ENCODE measurements at regions not wholly inside any gene's neighbourhood (a gene's known extent, or its start where the extent isn't known, plus 50 kb on each side); places are given as distances from the start of the nearest gene placed in this dataset.

DNA sequence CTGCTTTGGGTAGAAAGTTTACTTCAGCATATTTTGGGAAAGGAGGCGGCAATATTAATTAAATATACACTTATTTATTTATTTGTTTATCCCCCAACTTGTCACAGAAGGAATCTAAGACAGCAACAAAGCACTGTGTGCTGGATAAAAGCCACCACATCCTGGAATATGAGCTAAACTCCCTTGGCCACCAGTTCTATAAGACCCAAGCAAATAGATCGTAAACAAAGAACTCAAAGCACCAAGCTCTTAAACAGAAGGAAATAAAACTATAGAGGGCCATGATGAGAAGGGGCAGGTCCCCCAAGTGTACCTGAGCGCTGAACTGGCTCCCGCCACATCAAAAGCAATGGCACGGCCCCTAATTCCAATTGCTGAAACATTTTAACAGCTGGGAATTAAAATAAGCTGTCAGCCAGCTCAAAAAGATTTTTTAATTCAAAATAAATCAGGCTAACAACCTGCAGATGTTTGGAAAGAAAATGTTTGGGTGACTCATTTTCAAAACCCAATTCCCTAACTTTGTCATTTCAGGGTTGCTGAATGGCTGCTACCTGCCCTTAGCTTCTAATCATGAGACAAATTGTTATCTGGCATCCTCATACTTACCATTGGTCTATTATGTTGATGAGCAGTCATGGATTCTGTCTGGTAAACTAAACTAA lies 127.1 kb downstream of the SLC30A10 start:
- no peak for DNase-seq

DNA sequence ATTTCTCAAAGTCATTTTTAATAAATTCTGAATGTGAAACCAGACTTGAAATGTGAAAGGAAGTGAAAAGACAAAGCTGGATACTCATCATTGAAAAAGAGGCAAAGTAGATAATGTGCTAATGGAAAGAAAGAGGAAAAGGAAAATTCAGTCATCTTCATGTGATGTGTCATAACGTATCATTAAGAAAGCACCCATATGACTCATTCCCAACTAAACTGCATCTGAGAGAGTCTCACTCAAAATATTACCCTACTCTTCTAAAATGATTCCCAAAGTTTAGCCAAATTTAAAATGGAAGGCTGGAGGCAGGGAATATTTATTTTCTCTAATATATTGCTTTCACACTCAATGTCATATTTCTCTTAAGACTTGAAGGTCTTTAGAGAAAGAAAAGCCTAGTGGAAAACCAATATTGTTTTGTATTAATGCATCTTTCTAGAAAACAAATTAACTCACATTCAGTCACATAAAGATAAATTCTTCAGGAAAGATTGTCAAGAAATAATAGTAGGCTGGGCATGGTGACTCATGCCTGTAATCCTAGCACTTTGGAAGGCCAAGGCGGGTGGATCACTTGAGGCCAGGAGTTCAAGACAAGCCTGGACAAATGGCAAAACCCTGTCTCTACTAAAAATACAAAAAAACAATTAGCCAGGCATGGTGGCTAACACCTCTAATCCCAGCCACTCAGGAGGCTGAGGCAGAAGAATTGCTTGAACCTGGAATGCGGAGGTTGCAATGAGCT lies 129.9 kb downstream of the SLC30A10 start:
- DNase-seq: no peak

- DNase-seq: no peak
Observed at GRCh38 chr1:219797683-219798082, 130.7 kb downstream of the SLC30A10 start.

GRCh38 chr1:219797009-219797408 lies 131.3 kb downstream of the SLC30A10 start:
- no peak for DNase-seq

DNA sequence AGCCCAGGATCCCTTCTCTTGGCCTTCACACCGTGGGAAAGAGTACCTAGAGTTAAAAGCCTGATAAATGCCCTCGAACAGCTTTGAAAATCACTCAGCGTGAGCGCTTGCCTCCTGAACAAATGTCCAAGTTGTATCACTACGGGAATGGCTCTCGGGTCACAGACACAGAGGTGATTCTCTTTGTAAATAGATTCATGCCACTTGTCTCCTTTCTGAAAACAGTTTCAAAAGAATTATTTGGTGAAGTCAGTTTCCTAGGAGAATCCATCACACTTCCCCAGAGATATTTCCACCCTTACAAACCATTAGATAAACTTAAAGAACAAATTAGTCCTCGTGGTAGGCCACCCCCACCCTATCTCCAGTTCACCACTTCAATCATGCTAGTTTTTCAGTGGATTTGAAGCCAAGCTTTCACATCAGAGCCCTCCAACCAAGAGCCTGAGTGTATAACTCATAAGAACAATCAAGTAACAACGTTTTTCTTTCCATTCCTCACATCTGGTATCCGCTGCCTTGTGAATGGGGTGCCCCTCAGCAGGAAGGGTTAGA lies 132.9 kb downstream of the SLC30A10 start:
- DNase-seq: no peak

DNA sequence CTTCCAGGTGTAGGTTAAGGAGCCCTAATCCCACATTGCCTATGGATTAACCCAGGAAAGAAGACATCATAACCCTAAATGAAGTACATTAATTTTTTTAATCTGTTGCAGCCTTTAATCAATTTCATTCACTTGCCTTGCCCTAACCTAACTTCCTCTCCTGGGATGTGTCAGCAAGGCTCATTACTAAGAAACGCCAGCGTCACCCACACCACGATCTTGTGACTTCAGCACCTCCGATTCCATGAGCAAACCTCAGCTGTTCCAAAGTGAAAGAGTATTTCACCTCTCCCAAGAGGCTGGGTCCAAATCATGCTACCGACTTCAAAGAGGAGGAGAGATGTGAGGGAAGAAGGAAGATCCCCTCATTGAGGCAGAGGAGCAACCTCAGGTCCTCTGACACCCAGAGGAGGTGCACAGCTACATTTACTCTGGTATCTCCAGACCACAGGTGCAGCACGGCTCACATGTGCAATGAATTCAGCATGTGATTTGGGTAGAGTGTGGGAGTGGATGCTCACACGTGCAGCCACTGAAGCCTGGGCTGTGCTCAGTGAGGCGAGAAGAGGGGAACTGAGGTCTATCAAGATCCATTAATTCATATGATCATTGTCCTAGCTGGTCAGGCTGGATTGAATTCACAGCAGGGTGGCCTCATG lies 134.1 kb downstream of the SLC30A10 start:
- no peak for DNase-seq

- DNase-seq: no peak
Observed at GRCh38 chr1:219792337-219793021, 135.9 kb downstream of the SLC30A10 start.

GRCh38 chr1:219791766-219792165 lies 136.6 kb downstream of the SLC30A10 start:
- DNase-seq: no peak

- DNase-seq: no peak
Observed at GRCh38 chr1:219790834-219791615, 137.3 kb downstream of the SLC30A10 start.

- no peak for DNase-seq
Observed at GRCh38 chr1:219788700-219789099, 139.7 kb downstream of the SLC30A10 start.

DNA sequence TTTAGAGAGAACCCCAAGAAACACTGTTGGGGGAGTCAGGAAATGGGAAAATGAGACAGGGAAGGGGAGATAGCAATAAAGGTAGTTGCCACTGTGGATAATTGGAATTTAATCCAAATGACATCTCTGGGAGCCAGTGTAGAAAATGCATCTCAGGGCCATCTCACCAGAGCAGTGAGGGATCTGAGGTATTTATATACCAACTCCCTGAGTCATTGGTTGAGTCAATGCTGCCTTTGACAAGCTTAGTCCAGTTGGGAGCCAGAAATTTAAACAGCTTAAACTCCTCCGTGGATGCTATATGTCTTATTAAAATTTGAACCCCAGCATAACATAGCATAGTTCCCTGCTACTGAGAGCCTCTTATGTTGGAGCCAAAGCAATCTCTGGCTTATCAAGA lies 140.3 kb downstream of the SLC30A10 start:
- DNase-seq: no peak

- no peak for DNase-seq
Observed at GRCh38 chr1:219784660-219785381, 143.5 kb downstream of the SLC30A10 start.

GRCh38 chr1:219783605-219784235 lies 144.6 kb downstream of the SLC30A10 start:
- no peak for DNase-seq

DNA sequence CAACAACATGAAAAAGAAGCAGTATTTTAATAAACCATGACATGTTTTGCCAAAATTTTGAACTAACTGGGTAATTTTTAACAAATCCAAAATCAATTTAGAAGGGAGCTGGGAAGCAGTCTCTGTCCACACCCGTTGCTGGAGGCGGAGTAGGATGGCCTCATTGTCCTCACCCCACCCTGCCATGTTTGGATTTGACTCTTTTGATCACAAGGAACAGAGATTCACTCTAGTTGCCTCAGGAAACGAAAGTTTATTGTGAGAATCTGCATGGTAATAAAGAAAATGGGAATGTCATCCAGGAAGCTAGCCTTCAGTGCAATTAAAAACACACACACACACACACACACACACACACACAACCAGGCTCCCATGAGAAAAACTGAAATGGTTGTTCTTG lies 145.4 kb downstream of the SLC30A10 start:
- no peak for DNase-seq

- DNase-seq: no peak
Observed at GRCh38 chr1:219782311-219782710, 146.0 kb downstream of the SLC30A10 start.

- DNase-seq: no peak
Observed at GRCh38 chr1:219781491-219781890, 146.9 kb downstream of the SLC30A10 start.

- no peak for DNase-seq
Observed at GRCh38 chr1:219778793-219779369, 149.5 kb downstream of the SLC30A10 start.

DNA sequence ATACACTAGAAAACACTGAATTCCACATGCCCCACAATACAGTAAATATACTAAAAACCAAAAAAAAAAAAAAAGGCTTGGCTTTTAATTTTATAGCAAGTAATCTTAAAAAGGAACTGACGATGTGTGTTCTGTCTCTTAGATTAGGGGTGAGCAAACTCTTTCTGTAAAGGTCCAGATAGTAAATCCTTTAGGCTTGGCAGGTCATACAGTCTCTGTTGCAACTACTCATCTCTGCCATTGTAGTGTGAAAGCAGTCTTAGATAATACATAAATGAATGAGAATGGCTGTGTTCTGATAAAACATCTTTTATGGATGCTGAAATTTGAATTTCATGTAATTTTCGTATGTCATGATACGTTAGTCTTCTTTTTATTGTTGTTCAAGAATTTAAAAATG lies 150.2 kb downstream of the SLC30A10 start:
- no peak for DNase-seq

GRCh38 chr1:219774386-219774785 lies 154.0 kb downstream of the SLC30A10 start:
- no peak for DNase-seq

GRCh38 chr1:219773775-219774174 lies 154.6 kb downstream of the SLC30A10 start:
- DNase-seq: no peak
